Stimulated activated CD8-positive, alpha-beta memory T cell treated with anti-CD3 and anti-CD28 coated beads, Interleukin-2, amount 100 ng/mL, for 48 hours (primary cell): ENCODE measurements at regions not wholly inside any gene's neighbourhood (a gene's known extent, or its start where the extent isn't known, plus 50 kb on each side); places are given as distances from the start of the nearest gene placed in this dataset.
"Not testable (repeated sequence)": the region's sequence is repeated elsewhere in the genome, so short reads cannot be mapped to it uniquely, and the experiment has no call there.

ENCODE experiments used
- DNase-seq, 2 donors: peaks; one replicate each; pipeline ENCODE4 v3.0.0-alpha.2; 2020; ENCODE audit warnings: low read depth in 2 of 2

DNA sequence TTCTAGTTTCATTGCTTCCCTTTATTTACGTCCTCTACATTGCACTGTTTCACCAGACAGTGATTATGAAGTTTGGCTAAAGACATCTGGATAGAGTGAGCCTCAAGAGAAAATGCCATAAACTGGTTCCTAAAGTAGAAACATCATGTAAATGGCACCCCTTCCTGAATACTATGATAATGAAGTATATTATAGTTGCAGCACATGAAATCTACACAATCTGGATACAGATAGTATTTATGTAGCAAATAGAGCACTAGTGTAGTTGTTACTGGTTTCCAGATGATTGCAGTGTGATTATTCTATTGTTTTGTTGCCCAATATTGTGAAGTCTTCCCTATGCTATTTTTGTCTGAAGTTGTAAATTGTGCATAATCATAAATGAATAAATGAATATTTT is 2786.9 kb upstream of the PCDH20 start:
- no peak for DNase-seq

DNA sequence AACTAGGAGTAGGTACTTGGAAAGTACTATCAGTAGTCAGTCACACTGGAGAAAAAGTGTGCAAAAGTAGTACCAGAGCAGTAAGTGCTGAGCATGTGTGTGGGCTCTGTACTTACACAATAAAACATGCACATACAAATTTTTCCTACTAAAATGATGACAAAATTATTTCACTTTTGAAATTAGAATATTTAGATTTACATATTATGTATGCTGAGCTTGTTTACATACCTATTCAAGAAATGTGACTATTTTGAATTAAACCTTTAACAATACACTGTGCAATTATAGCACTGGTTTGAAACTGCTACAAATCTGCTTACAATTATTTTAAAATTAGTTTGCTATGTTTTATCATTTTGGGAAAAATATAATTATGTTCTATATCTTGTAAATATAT is 2781.6 kb upstream of the PCDH20 start:
- DNase-seq = no peak

DNA sequence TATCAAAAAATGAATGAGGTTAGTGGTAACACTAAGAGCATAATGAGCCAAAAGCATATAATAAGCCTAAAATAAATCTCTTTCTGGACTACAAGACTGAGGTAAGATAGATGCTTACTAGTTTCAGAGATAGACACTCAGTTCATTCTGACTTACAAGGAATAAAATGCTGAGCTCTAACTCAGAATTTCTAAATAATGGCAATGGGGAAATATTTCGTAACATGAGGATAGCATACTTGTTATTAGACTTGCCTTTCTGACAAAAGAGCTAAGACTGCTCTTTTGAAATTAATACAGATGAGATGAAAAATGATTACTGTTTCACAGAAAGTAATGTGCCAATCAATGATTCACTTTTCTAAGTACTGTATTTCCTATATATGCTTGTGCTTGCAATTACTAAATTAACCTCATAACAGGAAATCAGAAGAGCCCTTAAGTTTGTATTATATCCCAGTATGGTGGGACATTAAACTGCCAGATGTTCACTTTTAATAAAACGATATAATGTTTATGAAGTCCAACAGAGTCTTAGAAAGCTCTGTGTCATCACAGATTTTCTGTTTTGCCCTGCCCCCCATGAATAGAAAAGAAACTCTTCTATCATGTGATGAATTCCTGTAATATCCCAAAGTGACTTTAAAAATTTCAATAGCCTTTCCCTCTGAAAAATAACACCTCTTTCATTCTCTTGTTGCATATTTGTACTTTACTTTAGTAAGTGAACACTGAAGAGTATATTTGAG is 2771.0 kb upstream of the PCDH20 start:
- no peak for DNase-seq

DNA sequence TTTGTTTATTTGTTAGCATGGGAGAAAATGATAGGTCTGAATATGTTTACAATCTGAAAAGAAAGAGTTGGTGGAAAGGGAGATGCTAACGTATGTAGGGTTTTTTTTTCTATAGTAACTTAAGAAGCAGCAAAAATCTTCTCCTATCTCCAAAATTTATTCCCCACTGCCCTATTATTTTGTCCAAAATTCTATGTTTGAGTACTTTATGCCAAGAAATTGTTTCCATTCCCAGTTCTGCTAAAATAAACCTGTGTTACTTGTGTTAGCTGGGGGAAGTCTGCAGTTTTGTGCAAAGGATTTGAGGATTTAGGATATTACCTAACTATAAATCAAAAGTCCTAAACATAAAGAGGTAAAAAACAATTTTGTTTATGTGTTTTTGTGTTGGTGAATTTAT is 2770.4 kb upstream of the PCDH20 start:
- no peak for DNase-seq

DNA sequence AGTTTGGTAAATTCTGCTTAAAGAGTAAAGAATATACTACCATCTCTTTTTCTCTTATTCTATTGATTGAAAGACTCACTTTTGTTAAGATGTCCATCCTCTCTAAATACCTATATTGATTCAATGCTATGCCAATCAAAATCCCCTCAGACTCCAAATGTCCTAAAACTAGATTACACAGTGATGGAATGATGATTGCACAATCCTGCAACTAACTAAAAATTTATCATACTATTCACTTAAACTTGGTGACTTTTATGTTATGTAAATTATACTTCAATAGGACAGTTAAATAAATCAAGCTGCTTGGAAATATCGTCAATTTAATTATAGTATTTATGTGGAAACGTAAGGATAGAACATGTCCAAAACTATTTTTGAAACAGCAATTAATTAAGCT is 2765.1 kb upstream of the PCDH20 start:
- DNase-seq = no peak

DNA sequence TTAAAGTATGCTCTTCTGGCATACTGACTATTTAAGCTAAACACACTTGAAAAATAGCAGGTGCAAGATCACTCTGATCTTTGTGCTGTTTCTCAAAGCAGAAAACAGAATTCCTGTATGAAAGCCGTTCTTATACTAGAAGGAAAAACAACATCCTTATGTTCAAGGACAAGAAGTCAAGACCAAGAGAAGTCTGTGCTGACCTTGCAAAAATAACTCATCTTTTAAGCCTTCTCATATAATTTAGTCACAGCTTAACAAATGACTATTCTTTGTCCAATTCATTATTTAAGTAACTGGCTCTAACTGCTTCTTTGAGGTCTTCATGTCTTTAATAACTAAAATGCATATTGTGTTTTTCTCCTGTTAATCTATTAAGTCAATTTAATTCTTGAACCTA is 2750.2 kb upstream of the PCDH20 start:
- DNase-seq = no peak

DNA sequence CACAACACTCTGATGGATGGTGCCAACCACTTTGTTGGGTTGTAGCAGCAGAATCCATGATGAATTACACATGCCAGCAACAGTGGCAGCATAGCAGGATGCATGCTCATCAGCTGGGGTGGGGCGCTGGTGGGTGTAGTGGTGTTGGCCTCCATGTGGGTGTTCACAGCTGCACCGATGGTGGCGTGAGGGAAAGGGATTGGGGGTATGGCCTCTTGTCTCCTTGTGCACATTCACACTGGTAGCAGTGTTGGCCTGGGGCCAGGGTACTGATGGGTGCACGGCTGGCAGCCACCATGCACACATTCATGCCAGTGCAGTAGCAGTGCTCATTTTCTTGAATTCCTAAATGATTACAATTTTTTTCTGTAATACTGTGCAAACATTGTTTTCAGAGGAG is 2748.8 kb upstream of the PCDH20 start:
- DNase-seq = no peak

DNA sequence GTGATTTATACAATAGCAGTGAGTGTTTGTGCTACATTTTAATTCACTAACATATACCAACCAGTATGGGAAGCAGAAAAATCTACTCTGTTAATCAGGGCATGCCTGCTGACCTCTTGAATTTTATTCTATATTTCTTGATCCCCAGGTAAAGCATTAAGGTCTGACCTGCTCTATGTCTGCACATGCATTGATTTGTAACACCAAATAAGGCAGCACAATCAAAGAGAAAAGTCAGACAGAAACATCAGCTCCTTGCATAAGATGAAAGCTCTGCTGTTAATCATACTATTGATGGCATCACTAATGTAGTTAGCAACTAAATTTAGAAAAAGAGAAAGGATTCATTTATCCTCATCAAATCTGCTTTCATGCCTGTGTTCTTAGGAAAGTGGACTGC is 2744.8 kb upstream of the PCDH20 start:
- no peak for DNase-seq

DNA sequence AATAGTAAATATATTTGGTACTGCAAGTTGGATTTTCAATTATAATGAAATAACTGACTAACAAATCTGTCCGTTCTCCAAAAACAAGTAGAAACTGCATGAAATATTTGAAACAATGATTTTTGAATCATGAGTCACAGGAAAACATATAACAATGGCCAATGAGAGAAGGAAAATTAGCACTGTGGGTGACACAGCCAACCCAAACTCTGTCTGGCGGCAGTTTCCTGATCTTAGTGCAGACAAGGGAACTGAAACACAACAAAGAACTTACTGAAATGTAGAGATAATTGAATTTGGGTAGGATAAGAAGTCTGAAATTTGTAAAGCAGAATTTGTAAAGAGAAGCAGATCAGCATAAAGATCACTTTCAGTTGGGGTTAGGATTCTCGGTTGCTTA is 2743.3 kb upstream of the PCDH20 start:
- no peak for DNase-seq

DNA sequence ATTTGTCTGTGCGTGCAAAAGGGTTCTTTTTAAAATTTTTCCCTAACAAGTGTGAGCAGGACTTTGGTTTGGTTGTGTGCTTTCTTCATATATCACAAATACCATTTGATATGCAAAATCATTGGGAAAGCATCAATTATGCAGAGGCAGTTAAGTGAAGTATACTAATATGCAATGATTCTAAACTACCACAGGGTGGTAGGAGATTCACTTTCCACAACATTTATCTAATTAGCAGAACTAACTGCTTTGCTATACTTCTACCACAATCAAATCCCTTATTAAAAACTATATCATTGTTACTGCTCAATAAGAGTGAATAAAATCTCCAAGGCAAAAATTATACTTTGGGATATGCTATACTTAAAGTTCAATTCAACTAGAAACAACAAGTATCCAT is 2738.9 kb upstream of the PCDH20 start:
- DNase-seq = no peak

DNA sequence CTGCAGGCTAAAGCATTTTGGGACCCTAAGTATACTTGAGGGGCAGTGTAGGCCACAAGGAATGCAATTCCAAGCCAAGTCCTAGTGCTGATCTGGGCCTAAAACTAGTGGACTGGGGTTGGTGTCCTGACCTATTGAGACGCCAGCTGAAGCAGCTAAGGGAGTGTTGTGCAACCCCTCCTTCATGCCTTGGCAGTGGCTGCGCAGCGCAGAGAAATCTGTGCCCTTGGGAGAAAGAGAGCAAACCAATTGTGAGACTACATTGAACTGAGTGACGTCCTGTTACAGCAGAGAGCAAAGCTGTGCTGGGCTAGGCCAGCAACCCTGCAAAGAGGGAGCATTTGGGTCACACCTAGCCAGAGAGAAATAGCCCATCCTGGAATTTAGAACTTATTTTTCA is 2715.0 kb upstream of the PCDH20 start:
- DNase-seq = no peak

DNA sequence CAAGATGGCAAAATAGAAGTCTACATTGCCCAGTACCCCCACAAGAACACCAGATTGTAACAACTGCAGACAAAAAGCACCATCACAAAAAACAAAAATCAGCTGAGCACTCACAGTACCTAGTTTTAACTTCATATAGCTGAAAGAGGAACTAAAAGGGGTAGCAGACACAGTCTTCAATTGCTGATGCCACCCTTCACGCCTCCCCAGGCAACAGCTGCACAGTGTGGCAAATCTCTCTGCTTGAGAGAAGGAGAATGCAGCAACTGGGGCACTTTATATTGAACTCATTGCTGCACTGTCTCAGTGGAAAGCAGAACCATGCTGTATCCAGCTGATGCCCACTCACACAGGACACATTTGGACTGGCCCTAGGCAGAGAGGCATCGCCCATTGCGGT is 2714.5 kb upstream of the PCDH20 start:
- DNase-seq = no peak

DNA sequence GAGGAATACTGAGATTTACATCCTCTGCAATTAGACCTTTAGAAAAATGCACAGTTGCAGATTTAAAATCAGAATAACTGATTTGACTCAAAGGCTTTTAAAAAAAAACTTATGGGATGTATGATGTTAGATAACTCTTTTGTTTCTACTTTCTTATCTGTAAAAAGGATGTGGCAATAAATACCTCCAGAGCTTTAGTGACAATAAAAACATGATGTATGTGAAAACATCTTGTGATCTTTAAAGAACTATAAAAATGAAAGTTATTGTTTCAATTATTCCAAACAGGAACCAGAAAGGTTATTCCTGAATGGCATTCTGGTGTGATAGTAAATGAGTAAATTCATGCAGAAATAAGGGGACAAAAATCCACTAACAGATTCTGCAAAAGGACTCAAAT is 2712.2 kb upstream of the PCDH20 start:
- no peak for DNase-seq

DNA sequence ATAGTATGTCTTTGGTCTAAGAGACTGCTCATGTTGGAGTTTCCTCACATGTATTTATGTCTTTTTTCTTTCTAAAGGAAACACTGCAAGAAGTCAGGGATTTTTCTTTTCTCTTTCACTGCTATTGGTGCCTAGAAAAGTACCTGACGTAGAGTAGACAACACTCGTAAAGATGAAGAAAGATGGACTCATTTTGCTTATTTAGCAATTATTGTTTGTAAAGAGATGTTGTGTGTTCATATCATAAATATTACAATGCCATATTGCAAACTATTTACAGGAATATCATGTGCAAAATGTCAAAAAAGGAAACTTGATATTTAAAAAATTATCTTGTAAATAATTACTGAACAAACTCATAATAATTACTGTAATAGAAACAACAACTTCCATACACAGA is 2711.5 kb upstream of the PCDH20 start:
- no peak for DNase-seq

DNA sequence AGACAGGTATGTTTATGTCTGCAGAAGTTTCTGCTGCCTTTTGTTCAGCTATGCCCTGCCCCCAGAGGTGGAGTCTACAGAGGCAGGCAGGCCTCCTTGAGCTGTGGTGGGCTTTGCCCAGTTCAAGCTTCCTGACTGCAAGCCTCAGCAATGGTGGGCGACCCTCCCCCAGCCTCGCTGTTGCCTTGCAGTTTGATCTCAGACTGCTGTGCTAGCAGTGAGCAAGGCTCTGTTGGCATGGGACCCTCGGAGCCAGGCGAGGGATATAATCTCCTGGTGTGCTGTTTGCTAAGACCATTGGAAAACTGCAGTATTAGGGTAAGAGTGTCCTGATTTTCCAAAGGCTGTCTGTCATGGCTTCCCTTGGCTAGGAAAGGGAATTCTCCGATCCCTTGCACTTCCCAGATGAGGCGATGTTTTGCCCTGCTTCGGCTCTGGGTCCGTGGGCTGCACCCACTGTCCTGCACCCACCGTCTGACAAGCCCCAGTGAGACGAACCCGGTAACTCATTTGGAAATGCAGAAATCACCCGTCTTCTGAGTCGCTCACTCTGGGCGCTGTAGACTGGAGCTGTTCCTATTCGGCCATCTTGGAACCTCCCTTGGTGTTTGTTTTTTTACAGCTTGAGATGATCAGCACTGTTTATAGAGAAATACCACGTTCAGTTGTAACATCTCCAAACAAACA is 2705.5 kb upstream of the PCDH20 start:
- not testable (repeated sequence) for DNase-seq

DNA sequence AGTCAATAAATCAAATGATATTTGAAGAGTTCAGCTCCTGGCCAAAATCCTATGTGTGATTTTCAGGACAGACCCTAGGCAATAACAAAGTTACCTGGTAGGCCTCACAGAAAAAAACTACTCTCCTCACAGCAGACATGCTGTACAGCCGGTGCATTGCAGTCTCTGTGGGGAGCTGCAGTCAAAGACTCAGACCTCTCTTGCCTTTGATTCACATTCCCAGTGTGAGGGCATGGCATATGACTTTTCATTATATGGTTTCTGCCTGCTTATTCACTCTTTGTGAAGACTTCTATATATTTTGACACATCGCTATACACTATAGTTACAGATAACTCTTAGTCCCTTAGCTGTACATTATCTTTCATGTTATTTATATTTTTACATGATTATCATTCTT is 2684.3 kb upstream of the PCDH20 start:
- DNase-seq = no peak

DNA sequence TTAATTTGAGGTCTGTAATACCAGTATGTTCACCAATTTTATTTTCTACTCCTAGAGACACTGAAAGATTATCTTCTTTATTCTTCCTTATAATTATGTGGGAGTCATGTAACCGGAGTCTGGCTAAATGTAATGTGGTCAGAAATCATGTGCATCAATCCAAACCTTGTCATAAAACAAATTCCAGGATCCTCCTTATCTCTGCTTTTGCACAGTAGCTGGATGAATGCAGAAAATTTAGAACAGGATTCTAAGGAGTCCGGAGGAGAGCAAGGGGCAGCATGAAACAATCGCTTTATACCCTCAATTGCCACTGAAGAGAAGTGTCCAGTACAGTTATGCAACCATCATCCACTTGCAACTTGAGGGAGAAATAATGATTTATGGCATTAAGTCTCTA is 2674.7 kb upstream of the PCDH20 start:
- DNase-seq = no peak

DNA sequence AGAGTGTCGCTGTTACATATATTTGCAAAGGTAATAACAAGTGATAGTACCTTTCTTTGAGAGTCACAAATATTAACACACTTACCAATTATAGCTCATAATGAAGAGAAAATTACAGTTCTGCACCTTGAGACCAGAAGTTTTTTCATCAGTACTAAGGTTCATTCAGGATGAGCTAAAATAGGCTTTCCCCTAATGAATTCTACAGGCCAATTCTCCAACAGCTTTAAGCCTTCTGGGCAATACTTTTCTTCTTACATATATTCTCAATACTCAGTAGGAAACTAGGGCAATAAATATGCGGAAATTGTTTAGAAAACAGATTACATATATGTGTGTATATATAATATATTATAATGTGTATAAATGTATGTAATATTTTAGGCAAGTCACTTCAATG is 2672.8 kb upstream of the PCDH20 start:
- no peak for DNase-seq

DNA sequence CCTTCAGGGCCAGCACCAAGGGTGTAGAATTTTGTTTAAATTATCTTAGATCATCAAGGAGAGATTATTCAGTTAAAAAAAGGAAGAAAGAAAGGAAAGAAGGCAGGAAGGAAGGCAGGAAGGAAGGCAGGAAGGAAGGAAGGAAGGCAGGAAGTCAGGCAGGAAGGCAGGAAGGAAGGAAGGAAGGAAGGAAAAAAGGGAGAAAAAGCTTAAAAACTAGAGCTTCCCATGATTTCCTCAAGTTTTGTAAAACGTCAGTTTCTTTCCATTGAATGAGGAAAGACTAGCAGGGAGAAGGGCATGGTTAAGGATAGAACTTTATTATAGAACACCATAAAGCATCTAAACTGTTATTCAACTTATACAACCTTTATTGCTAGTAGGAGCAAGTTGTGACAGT is 2672.0 kb upstream of the PCDH20 start:
- DNase-seq = no peak

DNA sequence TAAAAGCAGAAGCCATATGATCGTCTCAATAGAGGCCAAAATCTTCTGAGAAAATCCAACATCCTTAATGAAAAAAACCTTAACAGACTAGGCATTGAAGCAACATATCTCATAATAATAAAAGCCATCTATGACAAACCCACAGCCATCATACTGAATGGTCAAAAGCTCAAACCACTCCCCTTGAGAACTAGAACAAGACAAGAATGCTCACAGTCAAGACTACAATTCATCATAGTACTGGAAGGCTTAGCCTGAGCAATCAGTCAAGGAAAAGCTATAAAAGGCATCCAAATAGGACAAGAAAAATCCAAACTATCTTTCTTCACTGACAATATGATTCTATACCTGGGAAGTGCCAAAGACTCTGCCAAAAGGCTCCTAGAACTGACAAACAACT is 2668.2 kb upstream of the PCDH20 start:
- DNase-seq = no peak

DNA sequence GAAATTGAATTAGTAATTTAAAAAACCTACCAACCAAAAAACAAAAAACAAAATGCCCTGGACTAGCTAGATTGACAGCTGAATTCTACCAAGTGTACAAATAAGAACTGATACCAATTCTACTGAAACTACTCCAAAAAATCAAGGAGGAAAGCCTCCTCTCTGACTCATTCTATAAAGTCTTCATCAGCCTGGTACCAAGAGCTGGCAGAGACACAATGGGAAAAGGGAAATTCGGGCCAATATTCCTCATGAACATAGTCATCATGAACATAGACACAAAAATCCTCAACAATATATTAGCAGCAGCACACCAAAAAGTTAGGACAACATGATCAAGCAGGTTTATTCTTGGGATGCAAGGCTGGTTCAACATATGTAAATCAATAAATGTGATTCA is 2667.7 kb upstream of the PCDH20 start:
- no peak for DNase-seq

DNA sequence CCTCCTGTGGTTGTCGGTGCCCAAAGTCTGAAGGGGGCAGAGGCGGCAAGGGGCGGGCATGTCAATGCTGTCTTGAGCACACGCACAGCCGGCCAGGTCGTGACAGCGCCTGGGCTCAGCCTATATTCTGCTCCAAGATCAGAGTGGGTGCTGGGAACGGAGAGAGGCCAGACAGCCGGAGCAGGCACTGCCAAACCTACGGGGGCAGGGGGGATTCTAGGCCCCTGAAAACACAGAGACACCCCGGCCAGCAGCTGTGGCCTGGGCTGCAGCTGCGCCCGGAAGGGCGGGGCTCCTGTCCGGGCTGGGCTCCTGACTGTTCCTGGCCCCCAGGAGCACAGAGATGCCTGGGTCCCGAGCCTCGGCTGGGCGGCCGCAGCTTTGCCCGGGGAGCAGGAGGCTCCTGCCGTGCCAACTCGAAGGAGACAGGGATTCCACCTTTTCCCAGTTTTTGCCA is 2662.9 kb upstream of the PCDH20 start:
- no peak for DNase-seq

DNA sequence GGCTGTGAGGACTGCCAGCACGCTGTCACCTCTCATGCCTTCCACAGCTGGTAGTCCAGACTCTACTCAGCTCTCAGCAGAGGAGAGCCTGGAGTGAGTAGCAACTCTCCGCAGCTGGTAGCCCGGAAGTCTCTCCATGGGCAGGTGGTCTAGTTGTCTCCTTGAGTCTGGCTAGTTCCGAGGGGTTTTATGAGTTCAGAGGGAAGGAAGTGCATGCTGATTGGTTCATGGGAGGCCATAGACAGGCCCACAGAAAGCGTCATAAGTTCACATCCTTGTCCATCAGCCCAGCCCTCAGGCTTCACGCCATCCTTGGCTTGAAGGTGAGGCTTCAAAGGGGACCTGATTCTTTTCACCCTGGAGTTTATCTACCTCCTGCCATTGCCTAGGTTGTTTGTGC is 2662.4 kb upstream of the PCDH20 start:
- no peak for DNase-seq
